ENCODE measurements at regions not wholly inside any gene's neighbourhood (a gene's known extent, or its start where the extent isn't known, plus 50 kb on each side); places are given as distances from the start of the nearest gene placed in this dataset.

GRCh38 chr3:72582211-72582878 lies 265.9 kb downstream of the SHQ1 start:
- Histone ChIP-seq H3K27ac (no peak overlapping the region), H3K9me3 (no peaks in the 10 kb centered on the region), H3K36me3 (no peaks in the 10 kb centered on the region), H3K27me3 (no peaks in the 10 kb centered on the region), H3K4me1 (no peaks in the 10 kb centered on the region), H3K4me3 (no peak overlapping the region)
- TF ChIP-seq POLR2A (IDR thresholded peaks at IDR 0.05) (no peak), POLR2AphosphoS5 (IDR thresholded peaks at IDR 0.05; ENCODE audit: insufficient read depth in 1 of 2, low read depth in 1 of 2) (no peak), CTCF (IDR thresholded peaks at IDR 0.05) (no peak)
- intact Hi-C loops (cut with DNase I) = no loop called here
- no peak for DNase-seq (ENCODE audit: extremely low spot score in 2 of 2)

DNA sequence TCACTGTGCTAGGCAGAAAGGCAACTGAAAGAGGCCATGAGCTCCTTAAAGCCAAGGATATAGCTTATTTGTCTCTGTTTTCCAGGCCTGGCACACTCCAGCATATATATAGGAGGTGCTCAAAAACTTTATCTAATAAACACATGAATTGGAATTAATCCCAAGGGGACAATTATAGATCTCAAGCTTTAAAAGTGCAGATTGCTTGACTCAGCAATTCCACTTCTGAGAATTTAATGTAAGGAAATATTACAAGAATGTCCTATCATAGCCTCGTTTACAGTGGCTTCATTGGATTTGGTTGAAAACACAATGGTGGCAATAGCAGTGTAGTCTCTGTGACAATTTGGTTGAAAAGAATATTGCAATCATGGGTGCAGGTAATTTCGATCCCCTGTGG lies 267.3 kb downstream of the SHQ1 start:
- Histone ChIP-seq H3K27me3 (no peaks in the 10 kb centered on the region), H3K9me3 (no peaks in the 10 kb centered on the region), H3K36me3 (no peaks in the 10 kb centered on the region), H3K4me3 (no peak overlapping the region), H3K4me1 (no peaks in the 10 kb centered on the region), H3K27ac (no peak overlapping the region)
- intact Hi-C loops (cut with DNase I) = no loop called here
- DNase-seq (ENCODE audit: extremely low spot score in 2 of 2) = no peak
- TF ChIP-seq POLR2AphosphoS5 (IDR thresholded peaks at IDR 0.05; ENCODE audit: insufficient read depth in 1 of 2, low read depth in 1 of 2) (no peak), CTCF (IDR thresholded peaks at IDR 0.05) (no peak), POLR2A (IDR thresholded peaks at IDR 0.05) (no peak)

GRCh38 chr3:72580246-72580756 lies 267.9 kb downstream of the SHQ1 start:
- Histone ChIP-seq H3K4me3 (no peak overlapping the region), H3K27ac (no peak overlapping the region), H3K4me1 (no peaks in the 10 kb centered on the region), H3K9me3 (no peaks in the 10 kb centered on the region), H3K36me3 (no peaks in the 10 kb centered on the region), H3K27me3 (no peaks in the 10 kb centered on the region)
- DNase-seq (ENCODE audit: extremely low spot score in 2 of 2) = no peak
- TF ChIP-seq CTCF (IDR thresholded peaks at IDR 0.05) = no peak
- no peak for TF ChIP-seq POLR2AphosphoS5 (IDR thresholded peaks at IDR 0.05; ENCODE audit: insufficient read depth in 1 of 2, low read depth in 1 of 2)
- no peak for TF ChIP-seq POLR2A (IDR thresholded peaks at IDR 0.05)
- intact Hi-C loops (cut with DNase I) = no loop called here

- intact Hi-C loops (cut with DNase I) = no loop called here
- no peaks in the 10 kb centered on the region for H3K9me3 ChIP-seq
- H3K4me1 ChIP-seq = no peaks in the 10 kb centered on the region
- no peak overlapping the region for H3K27ac ChIP-seq
- no peak overlapping the region for H3K4me3 ChIP-seq
- no peaks in the 10 kb centered on the region for H3K27me3 ChIP-seq
- TF ChIP-seq POLR2A (IDR thresholded peaks at IDR 0.05) (no peak), CTCF (IDR thresholded peaks at IDR 0.05) (no peak), POLR2AphosphoS5 (IDR thresholded peaks at IDR 0.05; ENCODE audit: insufficient read depth in 1 of 2, low read depth in 1 of 2) (no peak)
- DNase-seq (ENCODE audit: extremely low spot score in 2 of 2) = no peak
- H3K36me3 ChIP-seq = no peaks in the 10 kb centered on the region
These were observed 268.5 kb downstream of the SHQ1 start for GRCh38 chr3:72579581-72580245.

- no peaks in the 10 kb centered on the region for H3K9me3 ChIP-seq
- H3K4me3 ChIP-seq = no peak overlapping the region
- intact Hi-C loops (cut with DNase I) = no loop called here
- TF ChIP-seq CTCF (IDR thresholded peaks at IDR 0.05) (no peak), POLR2AphosphoS5 (IDR thresholded peaks at IDR 0.05; ENCODE audit: insufficient read depth in 1 of 2, low read depth in 1 of 2) (no peak), POLR2A (IDR thresholded peaks at IDR 0.05) (no peak)
- H3K27ac ChIP-seq = no peak overlapping the region
- H3K36me3 ChIP-seq = no peaks in the 10 kb centered on the region
- H3K27me3 ChIP-seq = no peaks in the 10 kb centered on the region
- no peak for DNase-seq (ENCODE audit: extremely low spot score in 2 of 2)
- H3K4me1 ChIP-seq = no peaks in the 10 kb centered on the region
These were observed 269.1 kb downstream of the SHQ1 start for GRCh38 chr3:72579191-72579580.

Data from vagina (tissue), 2 donors.